SKM-1 (cell line): ENCODE measurements at regions not wholly inside any gene's neighbourhood (a gene's known extent, or its start where the extent isn't known, plus 50 kb on each side); places are given as distances from the start of the nearest gene placed in this dataset.

Experiments used
- DNase-seq: peaks from one replicate; lab custom pipeline; 2025; ENCODE audit not compliant: unreplicated experiment; lab: John Stamatoyannopoulos, UW

DNA sequence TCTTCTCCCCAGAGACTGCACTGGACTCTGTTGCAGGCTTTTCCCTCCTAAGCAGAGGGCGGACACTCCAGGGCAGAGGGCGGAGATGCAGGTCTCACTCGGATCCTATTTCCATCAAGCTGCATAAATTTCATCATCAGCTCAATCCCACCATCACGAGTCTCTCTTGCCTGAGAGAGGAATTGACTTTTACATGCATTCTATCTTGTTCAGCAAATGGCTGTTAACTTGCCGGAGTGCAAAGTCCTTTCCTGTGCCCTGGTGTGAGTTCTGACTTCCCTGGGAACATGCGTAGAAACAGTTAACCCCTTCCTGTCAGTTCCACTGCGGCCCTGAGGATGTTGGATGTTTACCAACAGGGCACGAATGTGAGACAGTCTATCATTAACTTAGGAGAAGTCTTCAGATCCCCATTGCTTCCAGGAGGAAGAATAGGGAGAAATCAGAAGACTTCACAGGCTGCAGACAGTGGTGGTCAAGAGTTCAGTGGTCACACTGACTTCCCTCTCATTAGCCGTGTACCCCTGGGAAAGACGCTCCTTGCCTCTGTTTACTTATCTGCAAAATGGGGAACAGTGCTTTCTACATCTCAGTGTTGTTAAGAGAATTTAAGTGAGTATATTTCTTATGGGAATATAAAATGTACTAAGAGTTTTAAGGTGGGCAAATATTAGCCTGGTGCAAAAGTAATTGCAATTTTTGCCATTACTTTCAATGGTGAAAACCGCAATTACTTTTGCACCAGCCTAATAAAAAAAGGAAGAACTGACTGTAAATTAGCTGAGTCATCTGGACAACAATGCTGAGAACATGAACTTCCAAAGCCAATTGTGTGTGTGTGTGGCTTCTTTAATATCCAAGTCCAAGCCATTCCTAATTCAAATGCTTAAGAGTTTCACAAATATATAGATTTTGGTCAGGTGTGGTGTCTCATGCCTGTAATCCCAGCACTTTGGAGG is 248.0 kb downstream of the DRD1 start:
- no peak for DNase-seq

DNA sequence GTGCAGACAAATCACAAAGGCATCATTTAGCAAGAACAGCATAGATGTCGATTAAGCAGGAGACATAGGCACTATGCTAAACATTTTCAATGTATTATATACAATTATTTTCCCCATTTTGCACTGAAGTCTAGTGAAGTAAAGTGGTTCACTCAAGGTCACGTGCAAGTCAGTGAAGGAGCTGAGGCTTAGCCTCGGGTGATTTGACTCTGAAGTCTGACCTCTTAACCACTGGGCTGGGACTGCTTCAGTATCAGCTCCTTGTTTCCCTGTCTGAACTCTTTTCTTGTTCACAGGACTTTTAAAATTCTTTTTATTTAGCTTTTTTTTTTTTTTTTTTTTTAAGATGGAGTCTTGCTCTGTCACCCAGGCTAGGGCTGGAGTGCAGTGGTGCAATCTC is 262.7 kb downstream of the DRD1 start:
- no peak for DNase-seq

DNA sequence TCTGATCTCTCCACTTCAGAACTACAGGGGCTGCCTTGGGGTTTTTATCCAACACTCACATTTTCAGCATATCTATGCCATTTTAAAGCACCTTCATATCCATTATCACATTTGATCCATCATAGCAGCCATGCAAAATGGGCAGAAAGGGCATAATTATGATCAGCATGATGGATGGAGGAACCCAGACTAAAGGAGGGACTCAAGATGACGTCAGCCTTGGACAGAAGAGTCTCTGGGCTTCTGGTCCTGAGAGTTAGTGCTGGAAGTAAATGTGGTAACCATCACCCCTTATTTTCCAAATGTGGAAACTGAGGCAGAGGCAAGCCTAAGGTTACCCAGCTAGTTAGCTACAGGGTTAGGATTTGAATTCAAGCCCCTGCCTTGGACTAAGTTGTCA is 273.1 kb downstream of the DRD1 start:
- DNase-seq: no peak

DNA sequence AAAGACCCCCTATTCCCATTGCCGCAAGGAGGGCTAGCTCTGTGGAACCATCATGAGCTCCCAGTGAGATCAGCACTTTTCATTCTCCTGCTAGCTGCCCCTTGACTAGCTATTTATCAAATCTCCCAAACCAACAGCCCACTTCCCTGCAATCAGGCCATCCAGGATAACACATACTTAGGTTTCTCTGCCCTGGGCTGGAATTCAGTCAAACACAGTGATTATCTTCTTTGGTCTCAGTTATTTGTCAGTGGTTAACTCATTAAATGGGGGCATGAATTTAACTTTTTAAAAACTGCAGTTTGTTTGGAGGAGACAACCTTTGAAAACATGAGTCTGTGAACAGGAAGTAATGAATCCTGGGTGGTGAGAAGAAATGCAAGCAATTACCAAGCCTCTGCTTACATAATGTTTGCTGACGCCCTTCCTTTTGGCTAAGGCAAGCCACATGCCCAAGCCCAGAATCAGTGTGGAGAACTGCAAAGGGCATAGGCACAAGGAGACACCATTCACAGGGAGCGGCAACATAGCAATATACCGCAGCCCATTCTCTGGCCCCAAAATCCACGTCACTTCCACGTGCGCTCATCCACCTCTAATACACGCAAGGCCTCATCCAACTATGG is 275.0 kb downstream of the DRD1 start:
- no peak for DNase-seq

DNA sequence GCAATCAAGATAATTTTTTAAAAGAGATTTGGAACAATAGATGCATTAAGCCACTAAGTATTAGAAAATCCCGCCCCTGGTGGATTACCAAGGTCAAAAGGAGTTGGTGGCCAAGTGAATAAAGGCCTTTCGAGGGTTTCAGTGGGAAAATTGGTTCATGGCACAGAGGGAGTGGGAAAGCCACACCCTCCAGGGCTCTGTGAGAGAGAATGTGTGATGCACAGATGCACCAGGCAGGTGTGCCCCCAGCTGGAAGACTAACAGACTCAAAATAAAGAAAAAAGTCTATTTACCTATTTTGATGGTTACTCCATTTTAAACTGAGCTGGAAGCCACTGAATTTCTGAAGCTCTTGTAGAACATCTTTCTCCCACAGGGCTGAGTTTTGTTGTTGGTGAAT is 278.0 kb downstream of the DRD1 start:
- no peak for DNase-seq

DNA sequence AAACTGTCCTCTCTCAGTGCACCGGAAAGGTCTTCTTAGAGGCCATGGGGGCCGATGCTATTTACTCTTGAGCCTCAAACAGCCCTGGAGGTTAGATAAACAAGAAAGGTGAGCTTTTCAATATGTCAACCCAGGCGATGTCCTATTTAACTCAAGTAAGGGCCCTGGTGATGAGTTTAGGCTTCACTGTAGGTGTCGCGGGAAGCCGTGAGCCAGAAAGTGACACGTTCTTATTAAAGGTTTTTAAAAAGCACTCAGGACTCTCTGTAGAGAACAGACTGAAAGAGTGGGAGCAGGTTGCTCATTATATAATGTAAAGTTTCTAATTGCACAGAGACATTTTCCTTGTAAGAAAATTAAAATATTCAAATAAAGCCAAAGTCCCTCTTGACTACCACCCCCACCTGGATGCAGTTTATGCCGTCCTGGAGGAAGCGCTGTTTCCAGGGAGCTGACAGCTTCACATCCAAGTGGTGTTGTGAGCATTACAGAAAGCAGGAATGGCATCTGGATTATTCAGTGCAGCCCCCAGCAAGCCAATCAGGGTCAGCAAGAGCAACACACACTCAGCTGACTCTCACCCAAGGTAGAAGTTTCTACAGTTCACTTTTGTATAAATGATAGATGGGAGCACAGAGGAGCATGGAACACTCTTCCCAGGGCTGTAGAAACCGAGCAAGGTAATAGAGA is 280.3 kb downstream of the DRD1 start:
- DNase-seq: no peak

DNA sequence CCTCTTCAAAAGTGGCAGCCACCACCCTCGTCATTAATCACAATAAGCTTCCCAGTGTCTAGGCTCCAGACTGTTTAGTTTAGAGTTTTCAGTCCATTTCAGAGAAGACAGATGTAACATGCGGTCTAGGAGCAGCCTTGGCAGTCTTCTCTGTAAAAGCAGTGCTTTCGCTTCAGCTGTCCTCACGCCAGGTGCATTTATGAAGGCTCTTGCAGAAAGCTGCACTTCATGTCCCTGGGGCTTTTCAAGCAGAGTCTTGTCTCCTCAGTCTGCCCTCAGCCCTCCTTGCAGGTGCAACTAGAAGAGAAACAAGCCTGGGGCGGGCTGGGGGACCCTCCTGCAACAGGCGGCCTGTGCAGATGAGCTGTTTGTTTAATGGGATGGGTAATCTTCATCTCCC is 281.9 kb downstream of the DRD1 start:
- no peak for DNase-seq

DNA sequence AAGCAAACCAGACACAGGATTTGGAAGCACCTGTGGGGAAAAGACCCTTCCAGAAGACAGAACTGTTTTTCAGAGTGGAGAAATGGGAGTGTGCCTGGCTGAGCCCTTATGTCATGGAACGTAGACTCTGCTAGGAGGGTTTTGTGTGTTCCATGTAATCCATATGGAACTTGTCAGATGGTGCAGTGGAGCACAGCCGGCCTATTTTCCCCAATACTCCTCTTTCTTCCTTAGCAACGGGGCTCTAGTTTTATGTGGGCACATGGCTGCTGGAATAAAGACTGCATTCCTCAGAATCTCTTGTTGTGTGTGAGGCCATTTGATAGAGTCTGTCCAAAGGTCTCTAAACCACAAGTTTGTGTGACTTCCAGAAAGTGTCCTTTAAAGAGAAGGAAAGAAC is 284.0 kb downstream of the DRD1 start:
- no peak for DNase-seq

DNA sequence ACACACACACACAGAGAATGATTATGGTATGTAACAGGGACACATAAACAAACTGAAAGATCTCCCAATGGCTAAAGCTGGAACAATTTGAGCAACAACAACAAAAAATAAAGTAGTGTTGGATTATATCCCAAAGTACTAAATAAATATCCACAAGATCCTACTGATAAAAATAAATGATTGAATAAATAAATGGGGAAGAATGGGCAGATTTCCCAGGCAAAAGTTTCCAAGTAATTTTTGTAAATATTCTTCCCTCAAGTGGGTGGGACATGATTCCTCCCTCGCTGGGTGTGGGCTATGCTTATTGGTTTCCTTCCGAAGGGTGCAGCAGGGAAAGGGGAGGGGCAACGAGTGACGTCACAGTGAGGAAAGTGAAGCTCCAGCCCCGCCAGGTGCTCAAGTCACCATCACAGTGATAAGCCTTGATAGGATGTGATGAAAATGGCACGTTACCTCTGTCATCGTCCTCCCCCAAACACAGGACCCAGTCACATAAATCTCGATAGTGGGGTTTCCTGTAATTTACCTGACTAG is 295.3 kb downstream of the DRD1 start:
- no peak for DNase-seq

DNA sequence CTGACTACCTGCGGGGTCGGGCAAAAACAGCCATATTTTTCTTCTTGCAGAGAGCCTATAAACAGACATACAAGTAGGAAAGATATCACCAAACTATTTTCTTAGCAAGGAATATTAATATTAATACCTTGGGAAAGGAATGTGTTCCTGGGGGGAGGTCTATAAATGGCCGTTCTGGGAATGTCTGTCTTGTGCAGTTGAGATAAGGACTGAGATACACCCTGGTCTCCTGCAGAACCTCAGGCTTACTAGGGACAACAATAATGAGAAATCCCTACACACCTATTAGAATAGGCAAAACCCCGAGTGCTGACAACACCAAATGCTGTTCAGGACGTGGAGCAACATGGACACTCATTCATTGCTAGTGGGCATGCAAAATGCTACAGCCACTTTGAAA is 297.2 kb downstream of the DRD1 start:
- DNase-seq: no peak

DNA sequence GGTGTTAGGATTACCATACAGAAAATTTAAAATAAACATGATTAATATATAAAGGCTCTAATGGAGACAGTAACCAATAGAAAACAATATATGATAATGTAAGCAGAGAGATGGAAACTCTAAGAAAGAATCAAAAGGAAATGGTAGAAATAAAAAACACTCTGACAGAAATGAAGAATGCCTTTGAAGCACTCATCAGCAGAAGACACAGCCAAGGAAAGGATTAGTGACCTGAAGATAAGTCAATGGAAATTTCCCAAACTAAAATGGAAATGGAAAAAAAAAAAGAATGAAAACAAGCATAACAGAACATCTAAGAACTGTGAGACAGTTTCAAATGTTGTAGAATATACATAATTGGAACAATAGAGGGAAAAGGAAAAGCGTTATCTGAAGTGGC is 302.6 kb downstream of the DRD1 start:
- no peak for DNase-seq

DNA sequence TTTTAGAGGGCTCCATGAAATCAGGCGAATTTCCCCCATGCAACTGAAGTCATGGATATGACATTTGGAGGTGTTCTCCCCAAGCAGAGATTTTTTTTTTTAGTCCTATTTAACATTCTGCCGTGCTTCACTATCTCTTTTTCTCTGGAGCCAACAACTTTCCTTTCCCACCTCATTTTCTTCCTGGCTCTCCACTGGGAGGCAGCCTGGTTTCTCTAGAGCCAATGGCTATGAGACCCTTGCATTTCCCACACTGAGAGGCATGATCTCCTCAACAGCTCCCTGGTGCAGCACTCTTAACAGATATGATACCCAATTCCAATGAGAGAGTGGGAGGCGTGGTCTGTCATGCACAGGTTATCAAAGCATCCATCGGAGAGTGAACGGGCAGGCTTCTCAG is 310.8 kb downstream of the DRD1 start:
- no peak for DNase-seq

DNA sequence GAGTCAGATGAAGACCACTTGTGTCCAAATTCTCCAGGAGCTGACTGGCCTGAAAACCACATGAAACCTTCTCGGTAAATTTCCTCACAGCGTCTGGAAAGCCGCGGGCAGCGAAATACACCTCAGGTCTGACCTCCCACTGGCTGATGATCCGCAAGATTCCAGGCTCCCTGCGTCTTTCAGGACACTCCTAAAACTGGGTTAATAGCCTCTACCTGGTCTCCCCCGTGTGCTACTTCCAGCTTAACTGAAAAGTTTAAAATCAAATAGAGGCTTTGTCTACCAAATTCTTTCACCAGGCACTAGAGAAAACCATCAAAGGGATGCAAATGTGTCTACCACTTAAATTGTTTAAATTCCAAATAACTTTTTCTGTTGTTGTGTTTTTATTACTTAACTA is 312.6 kb downstream of the DRD1 start:
- DNase-seq: no peak

DNA sequence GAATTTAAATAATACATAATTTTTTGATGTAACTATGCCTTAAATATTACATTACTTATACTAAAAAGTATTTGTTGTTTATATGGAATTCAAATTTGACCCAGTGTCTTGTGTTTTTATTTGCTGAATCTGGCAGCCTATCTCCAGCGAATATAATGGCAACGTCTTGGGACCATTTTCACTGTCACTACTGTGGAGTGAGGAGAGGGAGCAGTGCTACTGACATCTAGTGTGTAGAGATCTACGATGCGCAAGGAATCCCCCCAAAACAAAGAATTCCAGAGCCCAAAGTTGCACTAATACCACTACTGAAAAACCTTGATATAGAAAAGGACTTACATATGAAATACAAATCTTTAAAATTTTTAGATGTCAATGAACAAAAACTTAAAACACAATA is 314.4 kb downstream of the DRD1 start:
- no peak for DNase-seq

DNA sequence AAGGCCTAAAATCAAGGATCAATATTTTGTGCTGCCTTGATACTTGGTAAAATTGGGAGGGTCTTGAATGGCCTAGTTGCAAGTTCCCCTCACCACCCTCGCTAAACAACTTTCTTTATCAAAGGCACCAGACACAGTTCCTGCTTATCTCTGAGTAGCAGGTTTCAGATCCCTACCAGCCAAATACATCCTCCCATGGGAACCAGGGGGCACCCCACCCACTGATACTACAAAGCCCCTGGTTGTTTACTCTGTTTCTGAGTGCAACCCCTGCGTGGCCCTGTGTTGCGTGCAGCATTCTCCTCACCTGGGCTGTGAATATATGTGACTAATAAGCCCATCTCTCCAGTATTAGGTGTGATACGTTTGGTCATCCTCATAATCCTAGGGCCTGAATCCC is 314.9 kb downstream of the DRD1 start:
- no peak for DNase-seq

DNA sequence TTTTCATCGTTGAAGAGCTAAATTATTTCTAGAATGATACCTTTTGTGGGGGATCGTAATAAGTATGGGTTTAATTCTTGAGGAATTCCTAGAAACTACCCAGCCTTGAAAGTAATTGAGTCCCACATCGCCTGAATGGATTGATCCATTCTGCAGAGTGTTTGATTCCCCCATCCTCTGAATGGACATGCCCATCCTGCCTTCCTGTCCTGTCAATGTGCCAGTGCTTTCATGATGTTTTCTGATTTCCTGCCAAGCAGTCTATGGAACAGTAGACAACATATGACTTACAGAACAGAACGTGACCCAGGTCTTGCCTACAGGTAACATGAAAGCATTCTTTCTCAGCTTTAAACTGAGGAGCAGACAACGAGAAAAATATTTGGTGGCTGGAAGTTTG is 319.2 kb downstream of the DRD1 start:
- no peak for DNase-seq

DNA sequence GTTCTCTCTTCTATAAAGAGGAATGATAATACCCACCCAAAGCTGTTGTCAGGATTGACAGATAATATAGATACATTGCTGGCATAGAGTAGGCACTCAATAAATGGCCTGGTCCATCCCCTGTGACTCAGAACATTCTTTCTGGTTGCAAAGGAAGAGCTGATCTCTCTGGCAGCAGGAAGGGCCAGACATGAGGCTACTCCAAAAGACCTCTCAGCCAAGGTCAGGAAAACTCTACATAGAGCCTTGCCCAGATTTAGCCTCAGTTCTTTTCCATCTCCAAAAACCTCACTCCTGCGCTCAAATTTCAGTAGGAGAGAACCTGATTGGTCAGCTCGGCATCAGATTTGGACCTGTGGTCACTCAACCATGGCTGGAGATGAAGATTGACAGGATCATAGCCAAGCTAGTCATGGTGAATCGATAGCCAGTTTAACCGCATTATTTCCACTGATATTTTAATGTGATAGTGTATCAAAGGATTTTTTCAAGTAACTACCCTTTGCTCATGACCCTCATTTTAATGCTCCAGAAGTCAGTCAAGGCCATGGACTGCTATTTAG is 319.6 kb downstream of the DRD1 start:
- DNase-seq: no peak

DNA sequence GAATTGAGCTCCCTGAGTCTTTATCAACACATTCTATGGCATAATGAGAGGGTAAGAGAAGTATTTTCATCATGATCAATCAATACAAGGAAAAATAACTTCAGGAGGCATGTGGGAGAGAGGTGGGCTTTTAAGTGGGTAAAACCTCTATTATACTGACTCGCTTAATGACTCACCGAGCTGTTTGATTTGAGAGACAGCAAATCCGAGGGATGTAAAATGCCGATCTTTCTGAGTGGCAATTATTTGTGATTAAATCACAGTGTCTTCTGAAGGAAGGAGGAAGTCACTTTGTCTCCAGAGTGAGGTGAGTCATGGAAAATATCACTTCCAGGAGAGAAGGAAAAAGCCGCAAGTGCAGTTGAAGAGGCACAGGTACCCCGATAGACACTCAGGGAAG is 320.4 kb downstream of the DRD1 start:
- DNase-seq: no peak

DNA sequence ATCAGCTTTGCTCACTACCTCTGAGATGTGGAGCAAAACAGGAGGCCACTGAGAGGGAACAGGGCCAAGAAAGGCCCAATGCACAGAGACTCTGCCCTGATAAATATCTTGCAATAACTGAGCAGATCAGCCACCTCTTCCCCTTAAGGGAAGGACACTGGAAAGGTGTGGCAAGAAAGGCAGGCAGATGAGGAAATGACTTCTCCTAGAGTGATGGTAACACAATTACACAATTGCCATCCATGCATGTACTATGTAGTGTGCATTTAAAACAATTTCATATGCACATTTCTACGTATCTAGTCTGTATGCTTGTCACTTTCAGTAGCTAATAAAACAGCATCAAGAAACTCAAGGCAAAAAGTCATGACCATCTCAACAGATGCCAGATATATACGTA is 322.5 kb downstream of the DRD1 start:
- no peak for DNase-seq

DNA sequence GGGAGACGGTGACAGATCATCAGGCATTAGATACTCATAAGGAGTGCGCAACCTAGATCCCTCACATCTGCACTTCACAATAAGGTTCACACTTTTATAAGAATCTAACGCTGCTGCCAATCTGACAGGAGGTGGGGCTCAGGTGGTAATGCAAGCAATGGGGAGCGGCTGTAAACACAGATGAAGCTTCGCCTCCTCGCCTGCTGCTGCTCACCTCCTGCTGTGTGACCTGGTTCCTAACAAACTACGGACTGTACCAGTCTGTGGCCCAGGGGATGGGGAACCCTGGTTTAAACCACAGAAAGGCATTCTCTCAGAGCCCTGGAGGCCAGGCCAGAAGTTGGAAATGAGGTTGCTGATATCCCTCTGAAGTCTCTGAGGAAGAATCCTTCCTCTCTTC is 323.6 kb downstream of the DRD1 start:
- DNase-seq: no peak

DNA sequence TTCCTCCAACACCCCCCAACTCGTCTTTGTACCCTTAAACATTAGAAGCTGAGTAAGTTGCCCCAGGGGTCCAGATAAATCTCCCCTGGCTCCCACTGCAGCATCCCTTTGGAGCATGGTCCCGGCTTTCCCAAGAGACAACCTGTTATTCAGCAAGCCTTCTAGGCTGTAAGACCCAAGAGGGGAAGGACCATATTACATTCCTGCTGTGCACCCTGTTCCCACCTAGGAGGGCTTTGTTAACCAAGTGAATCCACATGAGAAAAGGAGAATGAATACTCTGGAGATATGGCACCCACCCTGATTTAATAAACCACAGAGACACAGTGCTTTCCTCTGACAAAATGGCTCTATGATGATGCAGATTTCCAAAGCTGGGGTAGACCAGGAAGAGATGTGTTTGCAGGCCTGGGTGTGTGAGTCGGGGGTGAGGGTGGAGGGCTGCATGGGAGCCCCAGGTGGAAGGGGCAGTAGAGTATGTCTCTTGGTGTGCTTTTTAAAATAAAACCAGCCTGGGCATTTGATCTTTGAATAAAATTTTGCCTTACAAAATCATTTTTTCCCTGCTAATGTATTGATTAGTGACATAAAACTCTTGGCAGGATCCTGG is 325.2 kb downstream of the DRD1 start:
- no peak for DNase-seq
